WERI-Rb-1 (cell line): ENCODE measurements at regions not wholly inside any gene's neighbourhood (a gene's known extent, or its start where the extent isn't known, plus 50 kb on each side); places are given as distances from the start of the nearest gene placed in this dataset.
A peak's percentile ranks its signal among the peaks of the same experiment; 100 is the strongest.

Experiments used
- DNase-seq: peaks from one replicate; pipeline ENCODE4 v3.0.0-alpha.2; 2020
- H3K27ac ChIP-seq: fragments of 250-450 bp; sonication (Bioruptor Pico); 2 replicates; pipeline ENCODE4 v1.5.1; 2020; ENCODE audit warnings: mild to moderate bottlenecking, moderate library complexity
- H3K27me3 ChIP-seq: fragments of 250-450 bp; sonication (Bioruptor Pico); 2 replicates; pipeline ENCODE4 v1.5.1; 2021; ENCODE audit warnings: mild to moderate bottlenecking, low read depth, moderate library complexity; ENCODE audit not compliant: insufficient read depth, severe bottlenecking
- H3K36me3 ChIP-seq: fragments of 250-450 bp; sonication (Bioruptor Pico); 2 replicates; pipeline ENCODE4 v1.5.1; 2020; ENCODE audit warnings: mild to moderate bottlenecking, moderate library complexity
- H3K4me3 ChIP-seq: 2 replicates; pipeline ENCODE4 v1.5.1; 2011; ENCODE audit warnings: low read depth, mild to moderate bottlenecking, control low read depth, low read length
- H3K9me3 ChIP-seq: fragments of 250-450 bp; sonication (Bioruptor Pico); 2 replicates; pipeline ENCODE4 v1.5.1; 2021; ENCODE audit warnings: mild to moderate bottlenecking, moderate library complexity; ENCODE audit not compliant: severe bottlenecking
- CTCF ChIP-seq: IDR thresholded peaks from 2 replicates; pipeline ENCODE4 v1.5.1; 2011; ENCODE audit warnings: low read depth, mild to moderate bottlenecking, control low read depth, inconsistent platforms, low read length

- Histone ChIP-seq H3K36me3 (no peaks in the 10 kb centered on the region), H3K27me3 (no peaks in the 10 kb centered on the region), H3K27ac (no peak overlapping the region), H3K4me3 (no peak overlapping the region), H3K9me3 (no peaks in the 10 kb centered on the region)
- TF ChIP-seq CTCF: no peak
- no peak for DNase-seq
These were observed 135.1 kb upstream of the ANKFN1 start for GRCh38 chr17:56018211-56018610.

GRCh38 chr17:56020369-56020768 is 132.9 kb upstream of the ANKFN1 start:
- Histone ChIP-seq H3K36me3 (no peaks in the 10 kb centered on the region), H3K27ac (no peak overlapping the region), H3K9me3 (no peaks in the 10 kb centered on the region), H3K4me3 (no peak overlapping the region), H3K27me3 (no peaks in the 10 kb centered on the region)
- no peak for TF ChIP-seq CTCF
- no peak for DNase-seq

GRCh38 chr17:56021681-56022190 is 131.5 kb upstream of the ANKFN1 start:
- Histone ChIP-seq H3K9me3 (no peaks in the 10 kb centered on the region), H3K27ac (no peak overlapping the region), H3K4me3 (no peak overlapping the region), H3K36me3 (no peaks in the 10 kb centered on the region), H3K27me3 (no peaks in the 10 kb centered on the region)
- no peak for DNase-seq
- TF ChIP-seq CTCF: no peak

- no peak for TF ChIP-seq CTCF
- Histone ChIP-seq H3K36me3 (no peaks in the 10 kb centered on the region), H3K9me3 (no peaks in the 10 kb centered on the region), H3K27ac (no peak overlapping the region), H3K27me3 (no peaks in the 10 kb centered on the region), H3K4me3 (no peak overlapping the region)
- DNase-seq: no peak
These were observed 129.4 kb upstream of the ANKFN1 start for GRCh38 chr17:56023851-56024250.

GRCh38 chr17:56026915-56027314 is 126.4 kb upstream of the ANKFN1 start:
- no peaks in the 10 kb centered on the region for H3K27me3 ChIP-seq
- no peak for DNase-seq
- no peaks in the 10 kb centered on the region for H3K9me3 ChIP-seq
- no peak overlapping the region for H3K27ac ChIP-seq
- TF ChIP-seq CTCF: no peak
- no peak overlapping the region for H3K4me3 ChIP-seq
- no peaks in the 10 kb centered on the region for H3K36me3 ChIP-seq

- DNase-seq: peak; percentile 21
- H3K4me3 ChIP-seq: no peak overlapping the region
- H3K27ac ChIP-seq: no peak overlapping the region
- H3K36me3 ChIP-seq: no peaks in the 10 kb centered on the region
- no peaks in the 10 kb centered on the region for H3K9me3 ChIP-seq
- H3K27me3 ChIP-seq: no peaks in the 10 kb centered on the region
- no peak for TF ChIP-seq CTCF
These were observed 124.4 kb upstream of the ANKFN1 start for GRCh38 chr17:56028837-56029236.
